HG03139 (cell line): ENCODE measurements at regions not wholly inside any gene's neighbourhood (a gene's known extent, or its start where the extent isn't known, plus 50 kb on each side); places are given as distances from the start of the nearest gene placed in this dataset.
A peak's percentile ranks its signal among the peaks of the same experiment; 100 is the strongest.

Experiments
- ATAC-seq: cut with Tn5 transposase; IDR thresholded peaks from one replicate; pipeline ENCODE4 v1.9.1; 2021; ENCODE audit not compliant: unreplicated experiment

- ATAC-seq = no peak
Measured at GRCh38 chr6:163797296-163797845, 382.9 kb downstream of the QKI start.

- ATAC-seq = no peak
Measured at GRCh38 chr6:163793011-163793983, 378.8 kb downstream of the QKI start.

GRCh38 chr6:163790266-163790840, 375.8 kb downstream of the QKI start:
- no peak for ATAC-seq

GRCh38 chr6:163789199-163789810, 374.8 kb downstream of the QKI start:
- no peak for ATAC-seq

GRCh38 chr6:163786995-163787671, 372.6 kb downstream of the QKI start:
- no peak for ATAC-seq

- ATAC-seq = peak; percentile 98
Measured at GRCh38 chr6:163782436-163783003, 368.0 kb downstream of the QKI start.

- ATAC-seq = no peak
Measured at GRCh38 chr6:163780994-163781393, 366.5 kb downstream of the QKI start.

GRCh38 chr6:163779727-163780284, 365.3 kb downstream of the QKI start:
- ATAC-seq = no peak

- ATAC-seq = no peak
Measured at GRCh38 chr6:163777716-163778115, 363.2 kb downstream of the QKI start.

- no peak for ATAC-seq
Measured at GRCh38 chr6:163776906-163777686, 362.6 kb downstream of the QKI start.

- no peak for ATAC-seq
Measured at GRCh38 chr6:163776196-163776905, 361.8 kb downstream of the QKI start.

GRCh38 chr6:163775313-163775712, 360.8 kb downstream of the QKI start:
- no peak for ATAC-seq

- ATAC-seq = no peak
Measured at GRCh38 chr6:163774485-163774884, 360.0 kb downstream of the QKI start.

GRCh38 chr6:163773646-163774045, 359.1 kb downstream of the QKI start:
- ATAC-seq = no peak

- no peak for ATAC-seq
Measured at GRCh38 chr6:163772701-163773100, 358.2 kb downstream of the QKI start.

- no peak for ATAC-seq
Measured at GRCh38 chr6:163771180-163771579, 356.7 kb downstream of the QKI start.

- no peak for ATAC-seq
Measured at GRCh38 chr6:163768905-163769304, 354.4 kb downstream of the QKI start.

- ATAC-seq = no peak
Measured at GRCh38 chr6:163766936-163767335, 352.4 kb downstream of the QKI start.

GRCh38 chr6:163765335-163765734, 350.8 kb downstream of the QKI start:
- ATAC-seq = no peak
